A549 (cell line): ENCODE measurements at regions not wholly inside any gene's neighbourhood (a gene's known extent, or its start where the extent isn't known, plus 50 kb on each side); places are given as distances from the start of the nearest gene placed in this dataset.

Experiments used
- ATAC-seq, 2 experiments: fragments of 200-7000 bp in 1 of 2; fragments of >200 bp in 1 of 2; cut with Nextera tagmentation in 1 of 2; cut with Tn5 transposase in 1 of 2; 3 replicates each; pipeline versions ENCODE4 v1.8.0 to v1.9.1; 2018 to 2020; ENCODE audit warnings: mild to moderate bottlenecking in 1 of 2, moderate library complexity in 1 of 2
- CTCF ChIA-PET: fragments of 300-600 bp; sonication (Branson Sonifier 250); formaldehyde crosslinking; extraction: SDS; loops from one replicate; lab custom pipeline; 2021; ENCODE audit warnings: antibody characterized with exemption, inconsistent platforms; lab: Yijun Ruan, JAX
- POLR2A ChIA-PET: fragments of 350-600 bp; formaldehyde crosslinking; extraction: SDS; loops from one replicate; lab custom pipeline; 2021; ENCODE audit warnings: antibody characterized with exemption, inconsistent platforms; lab: Yijun Ruan, JAX
- DNase-seq, 2 experiments: peaks; one replicate each; pipeline versions ENCODE4 v3.0.0 to v3.0.0-alpha.2; 2011 to 2016; ENCODE audit warnings: low read depth in 1 of 2, low spot score in 1 of 2
- FAIRE-seq: peaks from 2 replicates; lab custom pipeline; 2011; peaks lifted over from hg19 to GRCh38; lab: Jason Lieb, UNC
- H3K27ac ChIP-seq, 2 experiments: fragments of >200 bp; sonication (Bioruptor Twin); formaldehyde crosslinking; 3 replicates each; pipeline ENCODE4 v1.5.1; 2016 to 2017
- H3K4me1 ChIP-seq: fragments of >200 bp; sonication (Bioruptor Twin); formaldehyde crosslinking; 3 replicates; pipeline ENCODE4 v1.6.1; 2016
- H3K4me2 ChIP-seq: fragments of >200 bp; sonication (Bioruptor Twin); formaldehyde crosslinking; 3 replicates; pipeline ENCODE4 v1.6.1; 2016
- H3K4me3 ChIP-seq: fragments of >200 bp; sonication (Bioruptor Twin); formaldehyde crosslinking; 3 replicates; pipeline ENCODE4 v1.5.1; 2016
- H3K9me3 ChIP-seq: fragments of >200 bp; sonication (Bioruptor Twin); formaldehyde crosslinking; 3 replicates; pipeline ENCODE4 v1.6.1; 2016
- CEBPB ChIP-seq, 2 experiments: fragments of >200 bp in 1 of 2; sonication (Bioruptor Twin) in 1 of 2; formaldehyde crosslinking in 1 of 2; IDR thresholded peaks; 2 replicates each; pipeline ENCODE4 v1.6.1; 2012 to 2016
- E2F6 ChIP-seq: IDR thresholded peaks from 2 replicates; pipeline ENCODE4 v1.6.1; 2012; ENCODE audit warnings: low read depth, borderline replicate concordance
- EHF ChIP-seq: fragments of 250-450 bp; sonication (Bioruptor Pico); IDR thresholded peaks from 2 replicates; pipeline ENCODE4 v1.5.0; 2020; ENCODE audit warnings: mild to moderate bottlenecking
- FOXS1 ChIP-seq: fragments of 250-450 bp; sonication (Bioruptor Pico); IDR thresholded peaks from 2 replicates; pipeline ENCODE4 v1.5.0; 2020; ENCODE audit warnings: mild to moderate bottlenecking, moderate library complexity
- GATA3 ChIP-seq: IDR thresholded peaks from 2 replicates; pipeline ENCODE4 v1.6.1; 2012; ENCODE audit warnings: borderline replicate concordance
- HOXA7 ChIP-seq: fragments of 250-450 bp; sonication (Bioruptor Pico); IDR thresholded peaks from 2 replicates; pipeline ENCODE4 v1.5.0; 2020; ENCODE audit warnings: mild to moderate bottlenecking, moderate library complexity
- HOXB13 ChIP-seq: fragments of 250-450 bp; sonication (Bioruptor Pico); IDR thresholded peaks from 2 replicates; pipeline ENCODE4 v1.5.0; 2020; ENCODE audit warnings: low read depth, mild to moderate bottlenecking, moderate library complexity
- JUNB ChIP-seq: fragments of >200 bp; sonication (Bioruptor Twin); formaldehyde crosslinking; IDR thresholded peaks from 2 replicates; pipeline ENCODE4 v1.6.1; 2016
- MAFK ChIP-seq: fragments of 450-650 bp; IDR thresholded peaks from 2 replicates; pipeline ENCODE4 v1.6.1; 2014; ENCODE audit not compliant: partially characterized antibody
- MAZ ChIP-seq: fragments of 150-350 bp; IDR thresholded peaks from 2 replicates; pipeline ENCODE4 v1.6.1; 2014; ENCODE audit warnings: antibody characterized with exemption, low read depth, low read length, borderline replicate concordance
- NPAS2 ChIP-seq: fragments of 250-450 bp; sonication (Bioruptor Pico); IDR thresholded peaks from 2 replicates; pipeline ENCODE4 v1.8.0; 2022; ENCODE audit warnings: mild to moderate bottlenecking, moderate library complexity, borderline replicate concordance
- PHF8 ChIP-seq: fragments of 200-600 bp; sonication (generic); IDR thresholded peaks from 2 replicates; pipeline ENCODE4 v1.6.1; 2016; ENCODE audit warnings: low read depth, mild to moderate bottlenecking, antibody characterized with exemption, moderate library complexity, borderline replicate concordance
- POLR2AphosphoS2 ChIP-seq: conservative IDR thresholded peaks from 2 replicates; pipeline ENCODE4 v1.6.1; 2012; ENCODE audit warnings: low read length, improper control_type of control experiment, inconsistent platforms
- RARB ChIP-seq: fragments of 250-450 bp; sonication (Bioruptor Pico); IDR thresholded peaks from 2 replicates; pipeline ENCODE4 v1.8.0; 2021; ENCODE audit warnings: mild to moderate bottlenecking, moderate library complexity
- RCOR1 ChIP-seq: fragments of 150-350 bp; IDR thresholded peaks from 2 replicates; pipeline ENCODE4 v1.6.1; 2014; ENCODE audit warnings: antibody characterized with exemption, low read length, low read depth
- RFX5 ChIP-seq: fragments of 450-650 bp; IDR thresholded peaks from 2 replicates; pipeline ENCODE4 v1.7.1; 2014; ENCODE audit warnings: antibody characterized with exemption, mild to moderate bottlenecking, moderate library complexity
- SMC3 ChIP-seq: fragments of >200 bp; sonication (Bioruptor Twin); formaldehyde crosslinking; IDR thresholded peaks from 3 replicates; pipeline ENCODE4 v1.6.1; 2018; ENCODE audit warnings: inconsistent platforms
- SREBF2 ChIP-seq: fragments of 450-650 bp; IDR thresholded peaks from 2 replicates; pipeline ENCODE4 v1.6.1; 2014; ENCODE audit warnings: mild to moderate bottlenecking, moderate library complexity
- TP53 ChIP-seq: fragments of 250-450 bp; sonication (Bioruptor Pico); IDR thresholded peaks from 2 replicates; pipeline ENCODE4 v1.5.0; 2021; ENCODE audit warnings: mild to moderate bottlenecking, moderate library complexity
- USF2 ChIP-seq: fragments of 450-650 bp; IDR thresholded peaks from 2 replicates; pipeline ENCODE4 v1.6.1; 2014; ENCODE audit warnings: antibody characterized with exemption
- ZNF302 ChIP-seq: fragments of 250-450 bp; sonication (Bioruptor Pico); IDR thresholded peaks from 2 replicates; pipeline ENCODE4 v1.9.0; 2021; ENCODE audit warnings: inconsistent platforms, mild to moderate bottlenecking, moderate library complexity
- WGBS: methylation state at CpG from one replicate; pipeline ENCODE4 v1.1.6; 2017; ENCODE audit errors: missing lambda C conversion rate; 5-methylcytosine and 5-hydroxymethylcytosine counted together
- TF ChIP-seq, protein P1 (sequence below): IDR thresholded peaks from 2 replicates; pipeline ENCODE4 v1.6.1; 2012
- TF ChIP-seq, protein P2 (sequence below): fragments of 150-350 bp; IDR thresholded peaks from 2 replicates; pipeline ENCODE4 v1.6.1; 2014; ENCODE audit warnings: low read depth, mild to moderate bottlenecking, low read length

- Histone ChIP-seq H3K27ac (no peak overlapping the region), H3K4me1 (no peaks in the 10 kb centered on the region), H3K4me3 (no peak overlapping the region), H3K9me3 (no peaks in the 10 kb centered on the region), H3K4me2 (no peak overlapping the region)
- TF ChIP-seq GATA3 (no peak), EHF (no peak), SREBF2 (no peak), CEBPB (IDR thresholded peaks at IDR 0.05) (no peak), JUNB (no peak)
- DNase-seq (no peak), ATAC-seq (no peak), FAIRE-seq (no peak)
- WGBS: 74% methylated on average over 2 of the region's 2 CpGs
- ChIA-PET CTCF (interaction anchor here (0.6 to 0.9 kb wide), 2 partner anchors 54 to 69 kb away, joined by 4 read pairs; no protein-coding TSS in a partner anchor), POLR2A (no interaction called here)
Measured at GRCh38 chr13:31912647-31913401, 118.8 kb upstream of the FRY start.

DNA sequence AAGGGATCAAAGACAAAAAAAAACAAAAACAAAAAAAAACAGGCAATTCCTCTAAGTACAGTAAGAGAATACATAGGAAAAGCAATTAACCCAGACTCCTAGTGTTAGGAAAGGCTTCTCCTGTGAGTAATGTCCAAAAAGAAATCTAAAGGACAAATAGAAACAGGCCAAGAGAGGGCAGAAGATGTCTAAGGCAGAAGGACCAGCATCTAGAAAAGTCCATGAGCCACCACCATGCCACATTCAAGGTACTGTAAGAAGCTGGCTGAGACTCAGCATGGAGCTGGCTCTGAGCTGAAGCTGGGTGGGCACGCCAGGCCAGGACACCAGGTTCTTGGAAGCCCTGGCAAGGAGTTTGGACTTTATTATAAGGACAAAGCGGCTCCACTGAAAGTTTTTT lies 118.1 kb upstream of the FRY start:
- FAIRE-seq (no peak), ATAC-seq (no peak), DNase-seq (no peak)
- no peak overlapping the region for H3K27ac ChIP-seq
- no peak overlapping the region for H3K4me3 ChIP-seq
- no peaks in the 10 kb centered on the region for H3K4me1 ChIP-seq
- 58% methylated on average over 2 of the region's 2 CpGs for WGBS
- POLR2A ChIA-PET: no interaction called here
- CTCF ChIA-PET: interaction anchor here (0.9 kb wide), 1 partner anchor 53 kb away, joined by 4 read pairs; no protein-coding TSS in a partner anchor
- no peak overlapping the region for H3K4me2 ChIP-seq
- no peak for TF ChIP-seq MAFK
- no peak for TF ChIP-seq ZNF302
- TF ChIP-seq FOXS1 (CRISPR knock-in tag): no peak
- TF ChIP-seq, protein P1, sequence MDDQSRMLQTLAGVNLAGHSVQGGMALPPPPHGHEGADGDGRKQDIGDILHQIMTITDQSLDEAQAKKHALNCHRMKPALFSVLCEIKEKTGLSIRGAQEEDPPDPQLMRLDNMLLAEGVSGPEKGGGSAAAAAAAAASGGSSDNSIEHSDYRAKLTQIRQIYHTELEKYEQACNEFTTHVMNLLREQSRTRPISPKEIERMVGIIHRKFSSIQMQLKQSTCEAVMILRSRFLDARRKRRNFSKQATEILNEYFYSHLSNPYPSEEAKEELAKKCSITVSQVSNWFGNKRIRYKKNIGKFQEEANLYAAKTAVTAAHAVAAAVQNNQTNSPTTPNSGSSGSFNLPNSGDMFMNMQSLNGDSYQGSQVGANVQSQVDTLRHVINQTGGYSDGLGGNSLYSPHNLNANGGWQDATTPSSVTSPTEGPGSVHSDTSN: no peak
- TF ChIP-seq RFX5: no peak
- no peak for TF ChIP-seq SMC3
- no peak for TF ChIP-seq POLR2AphosphoS2
- no peak for TF ChIP-seq JUNB
- no peak for TF ChIP-seq HOXB13 (CRISPR knock-in tag)
- no peak for TF ChIP-seq USF2
- TF ChIP-seq, protein P2, sequence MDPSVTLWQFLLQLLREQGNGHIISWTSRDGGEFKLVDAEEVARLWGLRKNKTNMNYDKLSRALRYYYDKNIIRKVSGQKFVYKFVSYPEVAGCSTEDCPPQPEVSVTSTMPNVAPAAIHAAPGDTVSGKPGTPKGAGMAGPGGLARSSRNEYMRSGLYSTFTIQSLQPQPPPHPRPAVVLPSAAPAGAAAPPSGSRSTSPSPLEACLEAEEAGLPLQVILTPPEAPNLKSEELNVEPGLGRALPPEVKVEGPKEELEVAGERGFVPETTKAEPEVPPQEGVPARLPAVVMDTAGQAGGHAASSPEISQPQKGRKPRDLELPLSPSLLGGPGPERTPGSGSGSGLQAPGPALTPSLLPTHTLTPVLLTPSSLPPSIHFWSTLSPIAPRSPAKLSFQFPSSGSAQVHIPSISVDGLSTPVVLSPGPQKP: no peak
- TF ChIP-seq E2F6: no peak
- no peak for TF ChIP-seq TP53 (CRISPR knock-in tag)
- TF ChIP-seq MAZ: no peak
- no peak for TF ChIP-seq RARB
- TF ChIP-seq PHF8: no peak
- no peak for TF ChIP-seq NPAS2
- no peak for TF ChIP-seq CEBPB (IDR thresholded peaks at IDR 0.05)
- TF ChIP-seq HOXA7 (CRISPR knock-in tag): no peak
- TF ChIP-seq RCOR1: no peak
- no peaks in the 10 kb centered on the region for H3K9me3 ChIP-seq
